ENCODE measurements at regions not wholly inside any gene's neighbourhood (a gene's known extent, or its start where the extent isn't known, plus 50 kb on each side); places are given as distances from the start of the nearest gene placed in this dataset.

- TF ChIP-seq POLR2AphosphoS5 (IDR thresholded peaks at IDR 0.05) = no peak
- TF ChIP-seq CTCF (IDR thresholded peaks at IDR 0.05) = no peak
These were observed 95.3 kb upstream of the EGFL6 start for GRCh38 chrX:13474164-13474516.
